Activated effector memory CD4-positive, alpha-beta T cell treated with Interleukin-2 at 50 U/mL for 16 hours (primary cell): ENCODE measurements at regions not wholly inside any gene's neighbourhood (a gene's known extent, or its start where the extent isn't known, plus 50 kb on each side); places are given as distances from the start of the nearest gene placed in this dataset.

Experiments used
- DNase-seq: peaks from one replicate; pipeline ENCODE4 v3.0.0-alpha.2; 2020

GRCh38 chr17:77637818-77638575 is 320.5 kb upstream of the TNRC6C start:
- DNase-seq = no peak

- DNase-seq = no peak
Measured at GRCh38 chr17:77640252-77640651, 318.3 kb upstream of the TNRC6C start.

- DNase-seq = no peak
Measured at GRCh38 chr17:77640916-77641605, 317.4 kb upstream of the TNRC6C start.

GRCh38 chr17:77641718-77642117 is 316.8 kb upstream of the TNRC6C start:
- no peak for DNase-seq

GRCh38 chr17:77644181-77645071 is 314.1 kb upstream of the TNRC6C start:
- no peak for DNase-seq

GRCh38 chr17:77645072-77646045 is 313.1 kb upstream of the TNRC6C start:
- DNase-seq = peak; percentile 44

- DNase-seq = no peak
Measured at GRCh38 chr17:77646046-77646430, 312.5 kb upstream of the TNRC6C start.

GRCh38 chr17:77647531-77647930 is 311.0 kb upstream of the TNRC6C start:
- DNase-seq = no peak

GRCh38 chr17:77649717-77650211 is 308.7 kb upstream of the TNRC6C start:
- no peak for DNase-seq

GRCh38 chr17:77651988-77652387 is 306.5 kb upstream of the TNRC6C start:
- DNase-seq = no peak

GRCh38 chr17:77654296-77654695 is 304.2 kb upstream of the TNRC6C start:
- DNase-seq = no peak

GRCh38 chr17:77654850-77655249 is 303.7 kb upstream of the TNRC6C start:
- DNase-seq = no peak

- no peak for DNase-seq
Measured at GRCh38 chr17:77656054-77656453, 302.4 kb upstream of the TNRC6C start.

GRCh38 chr17:77657839-77658238 is 300.7 kb upstream of the TNRC6C start:
- no peak for DNase-seq

- DNase-seq = no peak
Measured at GRCh38 chr17:77660524-77660923, 298.0 kb upstream of the TNRC6C start.

GRCh38 chr17:77662833-77663232 is 295.7 kb upstream of the TNRC6C start:
- DNase-seq = no peak

- DNase-seq = no peak
Measured at GRCh38 chr17:77664097-77664729, 294.3 kb upstream of the TNRC6C start.

- no peak for DNase-seq
Measured at GRCh38 chr17:77665833-77666232, 292.7 kb upstream of the TNRC6C start.

GRCh38 chr17:77666462-77666861 is 292.0 kb upstream of the TNRC6C start:
- no peak for DNase-seq

GRCh38 chr17:77666881-77667395 is 291.6 kb upstream of the TNRC6C start:
- peak; percentile 71 for DNase-seq

GRCh38 chr17:77667478-77667877 is 291.0 kb upstream of the TNRC6C start:
- no peak for DNase-seq
